K562 (cell line): ENCODE measurements at regions not wholly inside any gene's neighbourhood (a gene's known extent, or its start where the extent isn't known, plus 50 kb on each side); places are given as distances from the start of the nearest gene placed in this dataset.

Source experiments
- ATAC-seq: fragments of 200-7000 bp; cut with Tn5 transposase; 3 replicates; pipeline ENCODE4 v1.9.1; 2020; ENCODE audit warnings: moderate library complexity
- BruUV-seq: library from RNA; stranded (reverse); fragments of 400-500 nt; replicated peaks from 2 replicates; lab custom pipeline; 2021; lab: Mats Ljungman, UMichigan
- CTCF ChIA-PET: fragments of 300-600 bp; formaldehyde crosslinking; extraction: SDS; loops from one replicate; lab custom pipeline; 2021; ENCODE audit warnings: low intra/inter-chr PET ratio; lab: Yijun Ruan, JAX
- POLR2A ChIA-PET: fragments of 300-600, 350-650 bp; sonication (Branson Sonifier 250); formaldehyde crosslinking; extraction: SDS; loops from one replicate; lab custom pipeline; 2021; ENCODE audit warnings: antibody characterized with exemption, inconsistent platforms; lab: Yijun Ruan, JAX
- DNase-seq, 4 experiments: peaks; one replicate each; pipeline versions ENCODE4 v3.0.0 to v3.0.0-alpha.2; 2011 to 2018; ENCODE audit warnings: low spot score in 3 of 4, mixed read lengths in 3 of 4; ENCODE audit errors: extremely low read depth in 1 of 4
- FAIRE-seq: peaks from 2 replicates; lab custom pipeline; 2011; peaks lifted over from hg19 to GRCh38; lab: Jason Lieb, UNC
- H2AFZ ChIP-seq: 2 replicates; pipeline ENCODE4 v1.6.0; 2011; ENCODE audit warnings: low read depth, low read length, control low read depth, inconsistent platforms
- H3K27ac ChIP-seq: fragments of 200-600 bp; 3 replicates; pipeline ENCODE4 v1.8.0; 2011; ENCODE audit warnings: low read depth, mild to moderate bottlenecking, control low read depth, inconsistent platforms, low read length, moderate library complexity, mixed read lengths; ENCODE audit errors: extremely low read depth
- H3K27me3 ChIP-seq, 2 experiments: fragments of 300-600 bp in 1 of 2; 2 replicates in 1 of 2; 3 replicates in 1 of 2; pipeline versions ENCODE4 v1.6.0 to v1.8.0; 2011; ENCODE audit warnings: inconsistent platforms in 2 of 2, low read length in 2 of 2, mild to moderate bottlenecking in 1 of 2, mixed read lengths in 1 of 2, moderate library complexity in 1 of 2; ENCODE audit not compliant: control insufficient read depth in 2 of 2, insufficient read depth in 2 of 2
- H3K36me3 ChIP-seq: fragments of 300-600 bp; 3 replicates; pipeline ENCODE4 v1.8.0; 2011; ENCODE audit warnings: mild to moderate bottlenecking, low read length, inconsistent platforms; ENCODE audit not compliant: control insufficient read depth, insufficient read depth
- H3K4me1 ChIP-seq, 2 experiments: fragments of 200-600 bp in 1 of 2; replicated peaks in 1 of 2; 2 replicates in 1 of 2; 3 replicates in 1 of 2; pipeline versions ENCODE4 v1.5.1 to v1.8.0; 2011; ENCODE audit warnings: inconsistent platforms in 2 of 2, low read length in 2 of 2, mild to moderate bottlenecking in 1 of 2, mixed read lengths in 1 of 2, moderate library complexity in 1 of 2; ENCODE audit not compliant: control insufficient read depth in 2 of 2, insufficient read depth in 2 of 2
- H3K4me2 ChIP-seq: 2 replicates; pipeline ENCODE4 v1.6.1; 2011; ENCODE audit warnings: low read length, control low read depth, inconsistent platforms, mixed read lengths; ENCODE audit not compliant: insufficient read depth
- H3K4me3 ChIP-seq: fragments of 200-600 bp; sonication (generic), shearing (Covaris generic); 2 replicates; pipeline ENCODE4 v1.5.1; 2016; ENCODE audit warnings: control low read depth, inconsistent platforms
- H3K79me2 ChIP-seq: fragments of 200-600 bp; 3 replicates; pipeline ENCODE4 v1.8.0; 2011; ENCODE audit warnings: low read length, inconsistent platforms; ENCODE audit not compliant: control insufficient read depth, insufficient read depth
- H3K9ac ChIP-seq, 2 experiments: 2 replicates each; pipeline versions ENCODE4 v1.6.0 to v1.6.1; 2011; ENCODE audit warnings: low read depth in 2 of 2, low read length in 2 of 2, control low read depth in 1 of 2, inconsistent platforms in 1 of 2, mild to moderate bottlenecking in 1 of 2, mixed read lengths in 1 of 2; ENCODE audit not compliant: insufficient read depth in 1 of 2
- H3K9me1 ChIP-seq: one replicate; pipeline ENCODE4 v1.6.0; 2011; ENCODE audit warnings: inconsistent platforms, mild to moderate bottlenecking, low read length, moderate library complexity; ENCODE audit not compliant: control insufficient read depth, insufficient read depth
- H3K9me3 ChIP-seq: replicated peaks from 2 replicates; pipeline ENCODE4 v1.5.1; 2011; ENCODE audit warnings: low read depth, low read length, inconsistent platforms; ENCODE audit not compliant: control insufficient read depth, insufficient read depth
- H4K20me1 ChIP-seq: replicated peaks from 2 replicates; pipeline ENCODE4 v1.6.1; 2011; ENCODE audit warnings: low read length, inconsistent platforms, mixed read lengths; ENCODE audit not compliant: control insufficient read depth, insufficient read depth
- FOSL1 ChIP-seq: fragments of 200-800 bp; sonication (Bioruptor generic); conservative IDR thresholded peaks from 2 replicates; pipeline ENCODE4 v1.6.1; 2016; ENCODE audit warnings: missing genetic modification characterization, missing compliant biosample characterization
- HNRNPUL1 ChIP-seq: fragments of 200-400 bp; formaldehyde crosslinking; IDR thresholded peaks from 2 replicates; pipeline ENCODE4 v1.6.1; 2017; ENCODE audit warnings: low read length
- JUND ChIP-seq, 2 experiments: IDR thresholded peaks; 2 replicates in 1 of 2; 3 replicates in 1 of 2; pipeline ENCODE4 v1.6.1; 2011; ENCODE audit warnings: borderline replicate concordance in 2 of 2, low read depth in 2 of 2, low read length in 2 of 2, improper control_type of control experiment in 1 of 2, missing biosample characterization in 1 of 2, missing genetic modification characterization in 1 of 2, missing genetic modification reagents in 1 of 2
- TAF15 ChIP-seq: fragments of 200-400 bp; formaldehyde crosslinking; IDR thresholded peaks from 2 replicates; pipeline ENCODE4 v1.6.1; 2017; ENCODE audit warnings: mild to moderate bottlenecking, low read depth, low read length, moderate library complexity
- TBP ChIP-seq: optimal IDR thresholded peaks from 2 replicates; pipeline ENCODE3; 2011; ENCODE audit warnings: low read depth, low read length, improper control_type of control experiment
- WGBS: fragments of 100-300 bp; shearing (Covaris generic); methylation state at CpG from one replicate; pipeline ENCODE4 v1.1.6; 2016; ENCODE audit warnings: low coverage, mixed read lengths; ENCODE audit not compliant: insufficient coverage; ENCODE audit errors: missing lambda C conversion rate; 5-methylcytosine and 5-hydroxymethylcytosine counted together
- in situ Hi-C: fragments of 300-500 bp; cut with MboI; formaldehyde crosslinking; loops from 4 replicates; pipeline ENCODE4 v1.15.0; 2018; ENCODE audit warnings: inconsistent platforms, mixed read lengths
- intact Hi-C: fragments of 100-400 bp; cut with micrococcal nuclease; formaldehyde crosslinking; loops from 2 replicates; pipeline ENCODE4 v1.14.2; 2022

GRCh38 chr5:10892147-10892910 lies 131.3 kb upstream of the DAP start:
- in situ Hi-C loops = no loop called here

GRCh38 chr5:10891193-10891592 lies 130.2 kb upstream of the DAP start:
- Histone ChIP-seq H3K79me2 (no peaks in the 10 kb centered on the region), H3K9ac (no peak overlapping the region), H3K36me3 (no peaks in the 10 kb centered on the region), H4K20me1 (no peaks in the 10 kb centered on the region), H3K9me1 (no peaks in the 10 kb centered on the region), H3K4me1 (no peaks in the 10 kb centered on the region), H2AFZ (no peak overlapping the region), H3K27me3 (peaks cover 7 to 13% of the 10 kb centered on the region in 2 experiments; a peak in 4 of 5 replicates), H3K9me3 (no peaks in the 10 kb centered on the region), H3K4me3 (no peak overlapping the region), H3K27ac (no peak overlapping the region), H3K4me2 (no peak overlapping the region)
- intact Hi-C loops = no loop called here
- no TSS peak for BruUV-seq
- in situ Hi-C loops = no loop called here
- ATAC-seq = no peak
- DNase-seq = no peak
- CTCF ChIA-PET = no interaction called here
- no peak for TF ChIP-seq HNRNPUL1
- POLR2A ChIA-PET = no interaction called here
- WGBS = 0% methylated on average over 1 of the region's 1 CpG
- no peak for FAIRE-seq

More at GRCh38 chr5:10892147-10892910, 131.3 kb upstream of the DAP start:
- H3K9ac ChIP-seq = no peak overlapping the region
- CTCF ChIA-PET = no interaction called here
- H3K79me2 ChIP-seq = no peaks in the 10 kb centered on the region
- FAIRE-seq = peak; percentile 26
- POLR2A ChIA-PET = interaction anchor here (0.7 kb wide), 2 partner anchors 179 to 266 kb away, joined by 3 read pairs; no protein-coding TSS in a partner anchor
- no peaks in the 10 kb centered on the region for H3K9me1 ChIP-seq
- H3K27ac ChIP-seq = no peak overlapping the region
- peaks cover 7 to 13% of the 10 kb centered on the region in 2 experiments; a peak in 4 of 5 replicates for H3K27me3 ChIP-seq
- no peaks in the 10 kb centered on the region for H4K20me1 ChIP-seq
- intact Hi-C loops = no loop called here
- no peaks in the 10 kb centered on the region for H3K36me3 ChIP-seq
- peak; percentile 42 for ATAC-seq
- H3K4me3 ChIP-seq = no peak overlapping the region
- H2AFZ ChIP-seq = no peak overlapping the region
- TF ChIP-seq JUND (IDR thresholded peaks at IDR 0.05; ENCODE audit: borderline replicate concordance, low read depth, low read length) = peak; percentile 39; the same call in 1 of the 2 replicates
- 0 out of 3 replicates have a peak, but pooled peaks have one; percentile 22 for TF ChIP-seq JUND (tag; IDR thresholded peaks at IDR 0.05; ENCODE audit: borderline replicate concordance, low read depth, low read length)
- TF ChIP-seq FOSL1 (tag) = peak; percentile 52; the same call in 1 of the 2 replicates
- TF ChIP-seq TAF15 = no peak
- TF ChIP-seq TBP = no peak
- no peaks in the 10 kb centered on the region for H3K9me3 ChIP-seq
- no TSS peak for BruUV-seq
- under 1% methylated on average over 5 of the region's 5 CpGs for WGBS
- H3K4me1 ChIP-seq = no peaks in the 10 kb centered on the region
- H3K4me2 ChIP-seq = no peak overlapping the region
- peak in 2 of 4 experiments; percentile 8 to 20 for DNase-seq
